GM21825 (cell line): ENCODE measurements at regions not wholly inside any gene's neighbourhood (a gene's known extent, or its start where the extent isn't known, plus 50 kb on each side); places are given as distances from the start of the nearest gene placed in this dataset.

Experiments used
- ATAC-seq: cut with Tn5 transposase; IDR thresholded peaks from one replicate; pipeline ENCODE4 v1.9.1; 2021; ENCODE audit warnings: mild to moderate bottlenecking, moderate library complexity; ENCODE audit not compliant: unreplicated experiment

DNA sequence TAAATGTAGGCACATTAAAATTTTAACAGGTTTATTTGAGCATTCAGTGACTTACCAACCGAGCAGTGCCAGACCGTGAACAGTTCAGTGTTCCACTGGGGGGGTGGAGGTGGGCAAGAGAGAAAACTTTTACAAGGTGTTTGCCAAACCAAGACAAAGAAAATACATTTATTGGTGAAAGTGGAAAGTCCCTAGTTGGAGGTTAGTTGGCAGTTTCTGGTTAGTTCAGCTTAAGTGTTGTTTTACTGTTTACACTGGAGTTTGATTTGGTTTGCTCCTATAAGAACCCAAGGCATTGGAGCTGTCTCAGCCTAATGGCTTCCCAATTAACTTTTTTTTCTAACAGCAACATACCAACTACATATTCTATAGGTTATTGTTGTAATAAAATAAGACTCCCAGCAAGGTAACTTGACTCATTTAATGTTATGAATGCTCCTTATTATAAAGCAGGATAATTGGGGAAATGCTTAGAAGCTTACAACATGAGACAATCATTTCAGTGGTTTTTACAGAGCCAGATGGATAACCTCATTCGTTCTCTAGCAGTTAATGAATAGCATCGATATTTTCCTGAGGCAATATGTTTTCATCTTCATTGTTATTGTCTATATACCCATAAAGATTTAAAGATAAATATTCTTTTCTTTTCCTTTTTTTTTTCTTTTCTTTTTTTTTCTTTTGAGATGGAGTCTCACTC is 115.8 kb downstream of the ETNK1 start:
- ATAC-seq, result no peak

DNA sequence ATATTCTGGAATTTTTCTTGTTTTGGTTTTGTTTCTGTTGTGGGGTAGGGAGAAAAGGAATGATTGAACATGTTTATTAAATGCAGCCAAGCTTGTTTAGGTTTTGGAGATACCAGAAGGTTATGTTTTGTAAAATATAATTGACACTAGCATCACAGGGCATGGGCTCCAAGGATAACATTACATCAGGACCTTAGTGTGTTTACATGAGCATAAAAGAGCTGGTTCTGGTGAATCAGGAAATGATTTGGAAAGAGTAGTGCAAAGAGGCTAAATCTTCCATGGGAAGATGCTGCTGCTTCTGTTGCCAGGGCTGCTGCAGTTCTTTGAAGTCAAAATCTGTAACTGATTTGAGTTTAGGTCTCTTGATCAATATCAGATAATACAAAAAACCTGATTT is 118.7 kb downstream of the ETNK1 start:
- no peak for ATAC-seq

DNA sequence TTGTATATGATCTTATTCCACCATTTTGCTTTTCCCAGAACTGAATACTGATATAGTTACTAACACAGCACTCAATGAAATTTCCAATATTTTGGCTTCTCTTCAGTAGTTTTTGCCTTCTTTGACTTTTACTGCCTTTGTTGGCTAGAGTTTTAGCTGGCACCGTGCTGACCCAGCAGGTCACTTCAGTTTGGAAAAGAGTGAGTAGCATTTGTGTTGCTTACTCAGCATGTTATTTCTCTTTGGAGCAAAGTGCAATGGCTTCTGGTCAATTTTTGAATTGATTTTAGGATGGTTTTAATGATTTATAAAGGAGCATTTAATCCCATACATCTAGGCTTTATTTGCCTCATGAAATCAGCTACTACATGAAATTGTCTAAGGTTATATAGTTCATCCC is 119.2 kb downstream of the ETNK1 start:
- ATAC-seq, result no peak

DNA sequence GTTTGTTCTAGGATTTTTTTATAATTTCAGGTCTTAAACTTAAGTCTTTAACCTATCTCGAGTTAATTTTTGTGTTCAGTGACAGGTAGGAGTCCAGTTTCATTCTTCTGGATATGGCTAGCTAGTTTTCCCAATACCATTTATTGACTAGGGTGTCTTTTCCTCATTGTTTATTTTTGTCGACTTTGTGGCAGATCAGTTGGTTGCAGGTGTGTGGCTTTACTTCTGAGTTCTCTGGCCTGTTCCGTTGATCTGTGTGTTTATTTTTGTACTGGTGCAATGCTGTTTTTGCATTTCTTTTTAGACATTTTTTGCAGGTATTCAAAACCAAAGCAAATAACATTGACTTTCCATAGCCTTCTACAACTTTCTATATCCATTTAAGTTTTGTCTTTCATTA is 121.7 kb downstream of the ETNK1 start:
- ATAC-seq, result no peak

GRCh38 chr12:22755629-22756028 is 130.7 kb downstream of the ETNK1 start:
- ATAC-seq, result no peak

GRCh38 chr12:22759769-22760674 is 135.1 kb downstream of the ETNK1 start:
- no peak for ATAC-seq

DNA sequence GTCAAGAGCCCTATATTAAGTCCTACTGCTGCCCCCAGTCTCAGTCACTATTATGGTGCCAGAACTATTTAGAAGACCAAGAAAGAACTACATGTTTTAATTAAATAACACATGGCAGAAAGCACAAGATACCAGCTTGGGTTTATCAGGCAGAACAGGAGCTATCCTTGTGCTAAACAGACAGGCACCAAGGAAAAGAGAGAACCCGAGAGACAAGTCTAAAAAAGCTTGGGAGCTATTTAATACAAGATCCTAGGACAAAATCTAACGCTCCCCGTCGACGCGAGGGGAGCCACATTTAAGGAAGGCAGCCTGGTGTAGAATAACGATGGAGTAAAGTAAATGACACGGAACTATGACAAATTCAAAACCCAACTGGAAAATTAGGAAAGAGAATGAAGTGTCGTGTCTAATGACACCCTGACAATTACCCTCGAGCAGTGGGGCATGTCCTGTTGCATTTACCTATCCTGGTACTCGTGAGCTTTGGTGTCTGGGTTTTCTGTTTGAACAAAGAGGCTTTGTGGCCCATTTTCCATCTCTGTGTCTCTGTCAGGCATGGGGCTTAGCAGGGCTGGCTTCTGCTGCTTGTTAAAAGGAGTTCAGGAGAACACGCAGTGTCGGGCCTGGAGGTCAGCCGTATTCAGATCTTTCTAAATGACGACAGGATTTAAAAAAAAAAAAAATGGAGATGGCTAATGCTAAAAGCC is 140.6 kb downstream of the ETNK1 start:
- no peak for ATAC-seq

DNA sequence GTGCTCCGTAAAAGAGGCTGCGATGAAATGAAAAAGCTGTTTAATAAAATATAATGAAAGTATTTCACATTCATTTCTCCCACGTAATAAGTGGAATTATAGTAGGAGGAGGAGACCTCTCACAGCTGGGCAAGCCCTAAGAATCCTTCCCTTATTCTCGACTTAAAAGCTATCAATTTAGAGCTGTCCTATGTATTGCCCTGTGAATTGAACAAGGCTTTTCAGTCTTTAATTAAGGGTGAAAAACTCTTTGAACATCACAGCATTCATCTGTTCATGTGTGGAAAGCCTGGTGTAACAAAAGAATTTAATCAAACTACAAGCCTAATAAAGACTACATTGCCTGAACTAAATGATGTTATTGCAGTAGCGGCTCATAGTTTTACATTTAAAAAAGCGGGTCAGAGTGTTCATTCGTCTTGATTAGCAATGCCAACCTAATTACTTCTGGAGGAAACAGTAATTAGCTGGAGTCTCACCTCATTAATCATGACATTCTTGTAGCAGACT is 142.0 kb downstream of the ETNK1 start:
- ATAC-seq, result no peak

DNA sequence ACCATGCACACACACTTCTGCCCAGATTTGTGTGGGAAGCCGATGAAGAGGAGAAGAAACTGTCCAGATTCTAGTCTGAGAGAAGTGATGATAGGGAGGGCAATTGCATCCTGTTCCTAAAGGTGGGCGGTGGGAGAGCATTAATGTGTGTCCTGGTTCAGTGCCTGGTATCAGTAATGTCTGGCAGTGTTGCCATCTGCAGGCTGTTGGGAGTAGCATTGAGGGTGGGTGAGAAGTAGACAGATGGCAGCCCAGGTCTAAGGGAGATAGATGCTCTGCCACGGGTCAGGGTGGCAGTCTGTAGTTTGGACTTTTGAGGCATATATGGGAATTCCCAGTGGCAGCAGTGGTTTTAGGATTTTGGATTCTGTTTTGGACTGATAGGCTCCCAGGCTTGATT is 156.4 kb downstream of the ETNK1 start:
- no peak for ATAC-seq

GRCh38 chr12:22787557-22787956 is 162.6 kb downstream of the ETNK1 start:
- ATAC-seq, result no peak

GRCh38 chr12:22788913-22789312 is 163.9 kb downstream of the ETNK1 start:
- no peak for ATAC-seq

DNA sequence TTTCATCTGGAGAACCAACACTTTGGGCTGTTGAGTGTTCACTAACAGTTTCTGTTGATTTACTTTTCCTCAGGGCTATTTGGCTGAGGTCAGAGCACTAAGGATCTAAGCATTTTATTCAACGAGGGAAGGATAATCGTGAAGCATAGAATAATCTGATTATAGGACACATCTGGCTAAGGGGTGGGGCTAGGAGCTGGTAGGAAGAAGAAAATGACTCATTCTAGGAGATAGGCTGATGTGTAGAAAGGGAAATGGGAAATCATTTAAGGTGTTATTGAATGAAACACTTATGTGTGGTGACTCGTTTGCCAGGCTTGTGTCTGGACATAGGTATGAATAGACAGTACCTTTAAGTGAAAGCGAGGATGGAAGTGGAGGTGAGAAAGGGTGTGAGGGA is 167.2 kb downstream of the ETNK1 start:
- ATAC-seq, result no peak

DNA sequence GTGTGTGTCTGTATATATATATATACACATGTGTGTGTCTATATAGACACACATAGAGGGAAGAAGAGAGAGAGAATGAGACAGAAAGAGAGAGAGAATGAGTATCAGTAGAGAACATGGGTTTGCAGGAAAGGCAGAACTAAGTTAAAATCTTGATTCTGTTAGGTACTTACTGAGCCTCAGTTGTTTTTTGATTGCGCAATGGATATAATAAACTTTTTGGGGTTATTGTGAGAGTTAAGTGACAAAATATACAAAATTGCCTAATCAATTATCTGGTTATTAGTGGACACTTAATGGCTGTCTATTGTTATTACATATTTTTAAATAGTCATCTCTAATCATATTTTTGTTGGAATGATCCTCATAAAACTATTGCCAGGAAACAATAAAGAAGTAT is 169.0 kb downstream of the ETNK1 start:
- no peak for ATAC-seq

DNA sequence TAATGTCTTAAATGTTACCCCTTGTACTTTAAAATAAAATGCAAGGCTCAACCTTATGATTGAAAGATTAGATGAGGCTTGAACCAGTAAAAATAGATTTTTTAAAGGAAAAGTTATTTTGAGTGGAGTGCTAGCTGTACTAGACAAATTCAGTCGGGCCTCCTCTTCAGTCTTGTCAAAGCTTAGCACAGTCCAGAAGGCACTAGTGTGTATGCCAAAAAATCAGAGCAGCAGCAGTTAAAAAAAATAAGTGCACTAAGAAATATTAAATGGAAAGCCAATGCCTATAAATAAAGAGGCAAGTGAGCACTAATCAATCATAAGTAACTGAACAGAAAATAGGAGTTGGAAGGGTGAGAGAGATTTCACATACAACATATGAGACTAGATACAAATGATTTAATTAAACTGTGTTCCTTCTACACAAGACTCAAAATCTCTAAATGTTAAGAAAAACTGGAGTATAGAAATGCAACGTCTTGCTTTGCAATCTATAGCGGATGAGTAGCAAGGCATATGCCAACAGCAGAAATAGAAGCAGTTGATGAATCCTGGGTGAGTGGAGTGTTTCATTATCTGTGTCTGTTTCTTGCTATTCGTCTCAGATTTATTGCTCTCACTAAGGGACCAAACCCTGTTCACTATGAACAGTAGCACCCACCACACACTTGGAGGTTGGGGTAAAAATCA is 172.1 kb downstream of the ETNK1 start:
- ATAC-seq, result no peak

- no peak for ATAC-seq
Measured at GRCh38 chr12:22797701-22798100, 172.7 kb downstream of the ETNK1 start.

DNA sequence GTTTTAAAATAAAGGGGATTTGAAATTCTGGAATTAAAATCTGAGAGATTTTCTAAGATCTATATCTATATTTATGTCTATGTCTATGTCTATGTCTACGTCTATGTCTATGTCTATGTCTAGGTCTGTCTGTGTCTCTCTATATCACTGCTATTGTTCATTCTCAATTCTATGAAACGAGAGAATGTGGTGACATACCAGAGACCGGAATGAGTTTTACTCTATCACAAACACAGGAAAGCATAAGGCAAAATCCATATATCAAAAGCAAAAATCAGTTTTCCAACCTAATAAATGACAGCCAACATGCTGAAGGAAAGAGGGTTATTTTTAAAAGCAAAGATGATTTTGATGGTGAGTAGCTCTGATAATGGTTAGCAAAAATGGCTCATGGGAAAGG is 173.1 kb downstream of the ETNK1 start:
- no peak for ATAC-seq

GRCh38 chr12:22799503-22799902 is 174.5 kb downstream of the ETNK1 start:
- no peak for ATAC-seq

DNA sequence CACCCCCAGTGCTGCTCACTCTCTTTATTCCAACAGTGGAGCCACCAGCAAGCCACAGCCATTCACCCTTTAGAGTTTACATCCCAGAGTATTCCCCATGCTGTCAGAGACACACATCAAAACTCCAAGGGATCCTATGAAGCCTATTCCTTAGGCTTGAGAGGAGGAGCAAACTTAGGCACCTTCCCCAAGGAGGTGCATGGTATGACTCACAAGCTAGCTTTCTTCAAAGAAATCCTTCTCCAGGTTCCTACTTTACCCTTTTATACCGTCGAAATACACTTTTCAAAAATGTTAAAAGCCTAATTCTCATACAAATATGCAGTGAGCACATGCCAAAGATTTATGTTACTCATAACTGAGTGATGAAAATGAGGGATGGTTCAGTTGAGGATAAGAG is 175.4 kb downstream of the ETNK1 start:
- no peak for ATAC-seq

DNA sequence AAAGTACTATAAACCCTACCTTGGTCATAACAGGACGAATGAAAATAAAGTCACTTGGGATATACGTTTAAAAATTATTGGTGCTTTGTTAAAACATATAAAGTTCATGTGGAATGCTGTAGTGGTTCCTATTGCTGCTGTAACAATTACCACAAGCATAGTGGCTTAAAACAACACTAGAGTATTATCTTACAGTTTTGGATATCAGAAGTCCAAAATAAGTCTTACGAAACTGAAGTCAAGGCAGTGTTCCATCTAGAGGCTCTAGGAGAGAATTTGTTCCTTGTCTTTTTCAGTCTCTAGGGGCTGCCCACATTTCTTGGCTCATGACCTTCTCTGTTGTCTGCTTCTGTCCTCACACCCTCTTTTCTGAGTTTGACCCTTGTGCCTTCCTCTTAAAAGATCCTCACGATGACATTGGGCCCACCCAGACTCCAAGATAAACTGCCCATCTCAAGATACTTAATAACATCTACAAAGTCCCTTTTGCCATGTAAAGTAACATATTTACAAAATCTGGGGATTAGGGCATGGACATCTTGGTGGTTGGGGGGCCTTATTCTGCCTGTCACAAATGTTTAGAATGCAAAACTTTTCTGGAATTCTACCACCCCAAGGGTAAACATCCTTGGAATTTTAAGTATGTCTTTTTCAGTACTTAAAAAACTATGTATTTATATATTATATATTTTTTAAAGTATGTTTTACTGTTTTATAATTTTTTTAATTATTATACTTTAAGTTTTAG is 178.1 kb downstream of the ETNK1 start:
- ATAC-seq, result no peak

DNA sequence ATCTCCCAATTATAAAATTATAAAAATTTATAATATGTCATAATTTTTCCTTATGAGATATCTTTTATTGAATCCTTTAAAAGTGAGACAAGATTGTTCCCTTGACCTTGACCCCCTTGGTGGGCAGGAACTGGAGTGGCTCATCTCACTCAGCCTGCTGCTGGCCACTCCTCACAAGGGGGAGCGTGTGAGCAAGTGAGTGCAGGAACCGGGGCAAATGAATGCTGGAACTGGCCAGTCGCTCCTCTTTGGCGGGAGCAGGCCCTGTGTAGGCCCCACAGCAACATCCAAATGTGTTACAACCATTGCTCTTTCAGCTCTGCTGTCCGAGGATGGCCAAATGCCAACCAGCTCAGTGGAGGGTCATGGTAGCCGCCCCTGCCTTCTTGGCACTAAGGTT is 178.8 kb downstream of the ETNK1 start:
- ATAC-seq, result no peak
